SW 1271 (cell line): ENCODE measurements at regions not wholly inside any gene's neighbourhood (a gene's known extent, or its start where the extent isn't known, plus 50 kb on each side); places are given as distances from the start of the nearest gene placed in this dataset.
A peak's percentile ranks its signal among the peaks of the same experiment; 100 is the strongest.
"Not testable (repeated sequence)": the region's sequence is repeated elsewhere in the genome, so short reads cannot be mapped to it uniquely, and the experiment has no call there.

Experiments
- DNase-seq, 2 experiments: peaks; one replicate each; lab custom pipeline; 2025; lab: John Stamatoyannopoulos, UW

DNA sequence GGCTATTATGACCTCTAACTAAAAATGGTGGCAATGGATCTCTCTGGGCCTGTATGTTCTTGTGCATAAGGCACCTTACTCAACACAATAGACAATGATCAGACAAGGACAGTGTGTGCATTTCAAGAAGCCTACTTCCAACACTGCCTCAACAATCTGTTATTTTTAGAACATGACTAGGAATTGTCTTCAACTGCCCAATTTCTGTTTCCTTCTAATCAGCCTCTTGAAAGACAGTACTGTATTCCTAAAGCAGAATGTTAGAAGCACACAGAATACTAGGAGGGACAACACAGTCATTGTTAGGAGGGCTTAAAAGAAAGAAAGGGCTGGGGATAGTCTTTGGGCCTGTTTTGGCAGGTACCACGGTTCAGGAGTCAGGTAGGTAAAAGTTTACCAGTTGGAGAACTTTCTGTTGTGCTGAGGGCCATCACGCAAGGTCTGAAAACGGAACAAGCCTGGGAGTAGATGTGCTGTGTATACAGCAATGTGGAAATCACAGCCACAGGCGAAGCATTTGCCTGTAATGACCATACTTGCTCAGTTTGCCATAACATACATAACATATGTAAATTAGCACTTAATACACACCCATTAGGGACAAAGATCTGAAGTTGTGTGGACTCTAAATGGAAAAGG is 100.8 kb upstream of the ATXN3L start:
- no peak for DNase-seq

DNA sequence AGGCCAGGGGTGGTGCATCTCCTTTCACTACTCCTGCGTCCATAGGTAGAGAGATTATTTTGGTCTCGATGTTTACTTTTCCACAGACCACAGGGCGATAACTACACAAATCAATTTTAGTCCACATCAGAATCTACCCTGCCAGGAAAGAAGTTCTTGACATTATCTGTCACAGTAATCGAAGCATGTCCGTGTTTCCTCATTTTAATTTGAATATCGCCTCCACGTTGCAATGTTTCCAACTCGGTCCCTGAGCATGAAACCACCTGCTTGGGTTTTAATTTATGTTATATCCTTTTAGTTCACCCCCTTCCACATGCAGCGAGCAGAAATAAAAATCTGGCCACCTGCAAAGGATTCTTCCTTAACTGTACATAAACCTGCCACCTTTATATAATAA is 100.1 kb upstream of the ATXN3L start:
- DNase-seq = no peak

- no peak for DNase-seq
These were observed 99.4 kb upstream of the ATXN3L start for GRCh38 chrX:13419276-13419675.

DNA sequence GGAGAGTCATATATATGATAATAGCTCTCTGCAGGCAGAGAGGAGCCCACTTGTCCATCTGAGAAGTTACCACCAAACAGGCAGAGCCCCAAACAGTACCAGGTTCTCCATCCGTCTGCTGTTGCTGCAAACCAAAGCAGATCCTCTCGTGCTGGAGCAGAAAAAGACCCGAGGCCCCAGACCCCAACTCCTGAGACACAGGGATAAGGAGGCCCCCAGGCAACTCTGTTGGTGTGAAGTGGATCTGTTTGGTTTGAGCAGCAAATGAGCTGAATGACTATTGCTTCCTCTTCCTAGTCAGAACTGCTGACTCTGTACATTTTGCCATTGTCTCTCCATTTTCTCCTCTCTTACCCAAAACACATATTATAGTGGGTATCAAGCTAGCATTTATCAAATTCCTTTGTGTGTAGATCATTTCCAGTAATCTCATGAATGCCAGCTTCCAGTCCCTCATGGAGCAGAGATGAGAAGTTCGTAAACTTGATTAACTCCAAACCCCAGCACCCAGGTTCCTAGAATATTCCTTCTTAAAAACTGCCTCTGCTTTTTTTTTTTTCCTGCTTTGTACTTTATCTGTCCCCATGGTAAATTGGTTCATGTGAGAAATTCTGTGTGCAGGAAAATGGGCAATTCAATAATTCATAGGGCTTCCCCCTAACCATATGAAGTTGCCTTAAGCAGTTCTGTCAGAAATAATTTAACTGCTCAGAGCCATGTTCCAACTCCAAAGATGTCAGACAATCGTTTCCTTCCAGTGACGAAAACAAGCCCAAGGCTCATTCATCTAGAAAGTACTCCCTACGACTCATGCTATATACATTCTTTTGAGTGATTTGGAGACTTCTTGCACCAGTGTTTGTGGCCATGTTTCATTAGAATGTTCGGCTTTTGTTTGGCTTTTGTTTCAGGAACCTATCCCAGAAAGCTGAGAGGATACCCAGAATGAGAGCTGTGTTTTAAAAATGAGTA is 98.6 kb upstream of the ATXN3L start:
- DNase-seq = peak in 1 of 2 experiments; percentile 16

- no peak for DNase-seq
These were observed 95.7 kb upstream of the ATXN3L start for GRCh38 chrX:13415509-13415908.

DNA sequence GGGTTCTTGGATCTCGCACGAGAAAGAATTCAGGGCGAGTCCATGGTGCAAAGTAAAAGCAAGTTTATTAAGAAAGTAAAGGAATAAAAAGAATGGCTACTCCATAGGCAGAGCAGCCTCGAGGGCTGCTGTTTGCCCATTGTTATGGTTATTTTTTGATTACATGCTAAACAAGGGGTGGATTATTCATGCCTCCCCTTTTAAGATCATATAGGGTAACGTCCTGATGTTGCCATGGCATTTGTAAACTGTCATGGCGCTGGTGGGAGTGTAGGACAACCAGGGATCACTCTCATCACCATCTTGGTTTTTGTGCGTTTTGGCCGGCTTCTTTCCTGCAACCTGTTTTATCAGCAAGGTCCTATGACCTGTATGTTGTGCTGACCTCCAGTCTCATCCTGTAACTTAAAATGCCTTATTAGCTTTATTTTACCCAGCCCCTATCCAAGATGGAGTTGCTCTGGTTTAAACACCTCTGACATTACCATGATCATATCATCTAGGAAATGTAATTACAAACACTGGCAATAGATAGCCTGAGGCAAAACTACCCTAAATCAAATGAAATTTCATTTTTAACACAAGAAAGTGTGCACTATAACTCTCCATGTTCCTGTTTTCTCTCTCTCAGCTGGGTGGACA is 94.3 kb upstream of the ATXN3L start:
- no peak for DNase-seq

- DNase-seq = no peak
These were observed 92.4 kb upstream of the ATXN3L start for GRCh38 chrX:13412208-13412600.

DNA sequence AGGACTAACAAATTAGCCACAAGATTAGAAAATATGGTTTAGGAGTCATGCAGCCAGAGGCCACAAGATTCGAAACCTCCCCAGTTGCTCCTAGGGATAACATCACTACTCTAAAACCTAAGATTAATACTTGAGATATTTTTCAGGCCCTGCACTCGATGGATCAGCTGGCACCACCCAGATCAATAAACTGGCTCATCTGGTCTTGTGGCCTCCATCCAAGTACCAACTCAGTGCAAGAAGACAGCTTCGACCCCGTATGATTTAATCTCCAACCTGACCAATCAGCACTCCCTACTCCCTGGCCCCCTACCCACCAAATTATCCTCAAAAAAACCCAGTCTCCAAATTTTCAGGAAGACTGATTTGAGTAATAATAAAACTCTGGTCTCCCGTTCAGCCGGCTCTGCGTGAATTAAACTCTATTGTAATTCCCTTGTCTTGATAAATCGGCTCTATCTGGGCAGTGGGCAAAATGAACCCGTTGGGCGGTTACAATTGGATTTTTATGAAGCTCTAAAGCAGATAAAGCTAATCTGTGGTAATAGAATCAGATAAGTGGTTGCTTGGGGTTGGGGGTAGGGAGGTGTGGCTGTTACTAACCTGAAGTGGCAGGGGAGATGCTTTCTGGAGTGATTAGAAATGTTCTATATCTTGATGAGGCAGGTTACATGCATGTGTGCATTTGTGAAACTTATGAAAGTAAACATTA is 91.8 kb upstream of the ATXN3L start:
- DNase-seq = no peak

DNA sequence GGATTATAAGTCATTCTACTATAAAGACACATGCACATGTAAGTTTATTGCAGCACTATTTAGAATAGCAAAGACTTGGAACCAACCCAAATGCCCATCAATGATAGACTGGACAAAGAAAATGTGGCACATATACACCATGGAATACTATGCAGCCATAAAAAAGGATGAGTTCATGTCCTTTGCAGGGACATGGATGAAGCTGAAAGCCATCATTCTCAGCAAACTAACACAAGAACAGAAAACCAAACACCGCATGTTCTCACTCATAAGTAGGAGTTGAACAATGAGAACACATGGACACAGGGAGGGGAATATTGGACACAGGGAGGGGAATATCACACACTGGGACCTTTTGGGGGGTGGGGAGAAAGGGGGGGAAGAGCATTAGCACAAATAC is 88.7 kb upstream of the ATXN3L start:
- not testable (repeated sequence) for DNase-seq

GRCh38 chrX:13404777-13405176 is 84.9 kb upstream of the ATXN3L start:
- DNase-seq = not testable (repeated sequence)

- DNase-seq = no peak
These were observed 84.5 kb upstream of the ATXN3L start for GRCh38 chrX:13404364-13404763.

DNA sequence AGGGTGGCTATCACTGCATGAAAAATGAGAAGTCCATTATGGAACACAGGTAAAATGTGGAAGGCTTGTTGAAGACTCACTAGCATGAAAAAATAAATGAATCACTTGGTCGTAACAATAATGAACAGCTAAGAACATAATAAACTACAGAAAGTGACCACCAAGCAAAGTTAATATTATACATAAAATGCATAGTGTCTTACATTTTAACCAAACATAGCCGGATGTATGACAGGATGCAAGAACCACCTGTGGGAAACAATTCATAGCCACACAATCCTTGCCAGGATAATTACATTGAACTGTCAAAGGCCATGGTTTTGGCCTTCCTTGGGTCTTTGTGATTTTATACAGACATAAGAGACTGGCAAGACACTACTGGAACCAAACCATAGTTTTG is 81.9 kb upstream of the ATXN3L start:
- DNase-seq = no peak

- no peak for DNase-seq
These were observed 79.0 kb upstream of the ATXN3L start for GRCh38 chrX:13398839-13399238.

DNA sequence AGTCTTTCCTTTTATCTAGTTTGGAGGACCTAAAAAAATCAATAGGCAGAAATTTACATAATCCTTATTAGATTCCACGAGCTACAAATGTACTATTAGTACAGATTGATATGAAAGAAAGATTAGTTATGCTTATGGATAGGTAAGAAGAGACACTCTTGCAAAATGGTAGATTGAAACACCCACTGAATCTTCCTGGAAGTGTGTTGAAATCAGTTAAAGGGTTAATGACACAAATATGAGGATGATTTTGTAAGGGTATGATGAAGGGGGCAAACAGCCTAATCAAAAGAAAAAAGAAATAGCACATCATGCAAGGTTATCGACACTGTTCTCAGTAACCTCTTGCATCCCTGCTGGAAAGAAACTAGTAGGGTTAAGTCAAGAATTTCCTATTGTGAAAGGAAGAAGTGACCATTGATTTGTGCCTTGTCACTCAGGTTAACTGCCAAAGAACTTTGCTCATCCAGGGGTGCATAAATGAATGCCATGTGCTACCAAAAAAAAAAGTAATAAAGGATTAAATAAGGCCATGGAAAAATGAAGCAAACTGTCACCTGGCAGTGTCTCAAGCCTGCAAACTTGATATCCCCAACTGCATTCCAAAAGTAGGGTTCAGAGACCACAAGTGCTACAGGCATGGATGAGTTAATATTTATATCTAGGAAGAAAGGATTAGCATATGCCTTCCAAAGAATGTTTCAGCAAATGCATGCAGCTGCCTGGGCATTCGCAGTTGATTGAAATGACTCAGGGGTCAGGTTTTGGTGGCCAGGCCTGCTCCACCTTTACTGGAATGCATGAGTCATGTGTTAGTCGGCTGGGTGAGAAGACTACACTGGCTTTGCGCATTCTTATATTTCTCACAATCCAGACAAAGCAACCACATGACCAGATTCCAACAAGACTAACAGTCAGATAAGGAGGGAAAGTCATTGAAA is 78.3 kb upstream of the ATXN3L start:
- DNase-seq = peak; percentile 77 to 87

- no peak for DNase-seq
These were observed 77.1 kb upstream of the ATXN3L start for GRCh38 chrX:13396924-13397323.

DNA sequence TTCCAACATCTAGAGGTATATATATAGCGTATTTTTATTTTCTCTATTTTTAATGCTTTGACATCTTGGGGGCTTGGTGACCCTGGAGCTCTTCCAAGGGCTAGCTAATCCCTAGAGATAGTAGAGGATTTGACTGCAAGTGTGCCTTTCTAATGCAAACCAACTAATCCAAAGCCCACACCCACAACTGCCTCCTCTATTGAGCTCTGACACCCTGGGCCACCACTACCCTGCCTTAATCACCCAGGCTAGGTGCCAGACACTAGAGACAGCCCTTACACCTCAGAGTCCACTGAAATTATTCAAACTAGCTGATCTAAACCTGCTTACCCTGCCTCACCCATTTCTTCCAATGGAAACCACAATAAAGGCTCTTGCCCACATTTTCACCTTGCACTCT is 69.6 kb upstream of the ATXN3L start:
- DNase-seq = no peak

DNA sequence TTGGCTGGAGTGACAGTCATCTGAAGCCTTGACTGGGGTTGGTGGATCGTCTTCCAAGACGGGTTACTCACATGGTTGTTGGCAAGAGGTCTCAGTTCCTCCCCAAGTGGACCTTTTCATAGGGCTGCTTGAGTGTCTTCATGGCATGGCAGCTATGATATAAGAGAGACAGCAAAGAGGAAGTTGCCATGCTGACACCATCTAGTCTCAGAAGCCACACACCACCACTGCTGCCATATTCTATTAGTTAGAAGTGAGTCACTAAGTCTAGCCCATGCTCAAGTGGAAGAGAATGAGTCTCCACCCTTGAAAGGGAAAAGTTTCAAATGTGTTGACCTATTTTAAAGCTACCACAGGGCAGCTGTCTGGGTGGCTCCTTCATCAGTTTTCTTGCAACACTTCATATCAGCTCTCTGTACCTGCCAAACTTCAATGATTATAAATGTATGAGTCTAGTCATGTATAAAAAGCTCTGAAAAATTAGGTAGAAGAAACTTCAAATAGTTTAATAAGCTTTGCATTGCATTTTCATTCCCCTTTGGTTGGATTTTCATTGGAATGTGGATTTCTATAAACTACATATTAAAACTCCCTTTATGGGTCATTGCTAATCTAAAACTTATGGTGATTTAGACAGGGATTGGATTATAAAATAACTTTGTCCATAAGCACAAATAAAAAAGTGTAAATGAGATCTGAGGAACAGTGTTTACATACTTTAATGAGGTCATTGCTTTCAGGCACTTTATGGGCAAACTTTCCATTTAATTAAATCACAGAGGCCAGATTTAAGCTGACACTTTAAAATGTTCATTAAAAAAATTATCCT is 68.0 kb upstream of the ATXN3L start:
- DNase-seq = no peak

DNA sequence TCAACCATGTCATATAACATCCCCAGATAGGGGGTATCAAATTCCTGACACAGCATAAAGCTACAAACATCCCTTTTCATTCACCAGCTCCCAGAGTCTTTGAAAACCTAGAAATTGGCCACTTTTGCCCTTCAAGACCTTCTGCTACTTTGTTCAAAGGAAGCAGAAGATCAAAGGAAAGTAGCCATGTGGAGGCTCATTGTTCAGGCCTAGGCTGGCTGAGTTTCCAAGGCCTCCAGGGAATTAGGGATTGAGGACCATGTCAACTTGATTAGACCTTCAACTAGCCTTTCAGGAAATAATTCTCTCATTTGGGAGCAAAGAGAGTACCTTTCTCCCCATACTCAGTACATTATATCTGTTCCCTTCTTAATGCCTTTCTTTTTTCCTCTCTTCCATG is 66.8 kb upstream of the ATXN3L start:
- no peak for DNase-seq

DNA sequence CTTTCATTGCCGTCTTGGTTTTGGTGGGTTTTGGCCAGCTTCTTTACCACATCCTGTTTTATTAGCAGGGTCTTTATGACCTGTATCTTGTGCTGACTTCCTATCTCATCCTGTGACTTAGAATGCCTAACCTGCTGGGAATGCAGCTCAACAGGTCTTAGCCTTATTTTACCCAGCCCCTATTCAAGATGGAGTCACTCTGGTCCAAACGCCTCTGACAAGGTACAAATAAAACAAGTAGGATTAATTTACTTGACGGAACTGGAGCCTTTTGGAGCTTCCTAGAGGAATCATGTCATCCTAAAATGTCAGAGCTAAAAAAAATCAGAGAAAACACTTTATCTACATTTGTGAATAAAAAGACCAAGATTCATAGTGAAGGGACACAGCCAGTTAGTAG is 66.2 kb upstream of the ATXN3L start:
- DNase-seq = no peak

DNA sequence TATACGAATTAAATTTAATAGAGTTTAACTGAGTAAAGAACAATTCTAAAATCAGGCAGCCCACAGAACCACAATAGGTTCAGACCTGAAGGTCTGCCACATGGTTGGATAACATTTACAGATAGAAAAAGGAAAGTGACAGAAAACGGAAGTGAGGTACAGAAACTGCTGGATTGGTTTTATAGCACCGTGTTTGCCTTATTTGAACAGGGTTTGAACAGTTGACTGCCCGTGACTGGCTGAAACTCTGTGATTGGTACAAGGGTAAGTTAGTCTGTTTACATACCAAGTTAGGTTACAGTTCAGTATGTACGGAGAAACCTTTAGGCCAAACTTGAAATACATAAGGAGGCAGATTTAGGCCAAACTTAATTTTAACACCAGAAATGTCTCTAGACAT is 64.1 kb upstream of the ATXN3L start:
- DNase-seq = no peak
